Central memory CD8-positive, alpha-beta T cell (primary cell): ENCODE measurements at regions not wholly inside any gene's neighbourhood (a gene's known extent, or its start where the extent isn't known, plus 50 kb on each side); places are given as distances from the start of the nearest gene placed in this dataset.
"Not testable (repeated sequence)": the region's sequence is repeated elsewhere in the genome, so short reads cannot be mapped to it uniquely, and the experiment has no call there.

Experiments
- ATAC-seq: fragments of 150-1000 bp; cut with Tn5 transposase; replicated peaks from 2 replicates; pipeline ENCODE4 v1.10.0; 2022; ENCODE audit warnings: mild to moderate bottlenecking, moderate FRiP score, moderate number of reproducible peaks; ENCODE audit not compliant: poor library complexity, severe bottlenecking; ENCODE audit errors: extremely low read depth
- DNase-seq, 2 donors: peaks; one replicate each; pipeline ENCODE4 v3.0.0; 2021; ENCODE audit warnings: low spot score in 2 of 2
- H3K27ac Mint-ChIP-seq: one replicate; pipeline ENCODE4 v1.8.0; 2022; ENCODE audit warnings: low read depth, mild to moderate bottlenecking, moderate library complexity, mixed read lengths
- H3K27me3 Mint-ChIP-seq: one replicate; pipeline ENCODE4 v1.8.0; 2022; ENCODE audit warnings: mixed read lengths
- H3K36me3 Mint-ChIP-seq: one replicate; pipeline ENCODE4 v1.8.0; 2022; ENCODE audit warnings: mild to moderate bottlenecking, moderate library complexity, mixed read lengths; ENCODE audit not compliant: insufficient read depth
- H3K4me1 Mint-ChIP-seq: one replicate; pipeline ENCODE4 v1.8.0; 2022; ENCODE audit warnings: mixed read lengths
- H3K4me3 Mint-ChIP-seq: one replicate; pipeline ENCODE4 v1.8.0; 2022; ENCODE audit warnings: mild to moderate bottlenecking, moderate library complexity, mixed read lengths
- H3K9me3 Mint-ChIP-seq: one replicate; pipeline ENCODE4 v1.8.0; 2022; ENCODE audit warnings: mixed read lengths

GRCh38 chr5:23451156-23451555 lies 56.3 kb upstream of the PRDM9 start:
- Mint-ChIP-seq H3K4me3 (no peak overlapping the region), H3K36me3 (no peaks in the 10 kb centered on the region), H3K9me3 (peaks cover 15% of the 10 kb centered on the region), H3K27me3 (no peaks in the 10 kb centered on the region), H3K27ac (no peak overlapping the region), H3K4me1 (no peaks in the 10 kb centered on the region)
- ATAC-seq (no peak), DNase-seq (no peak)

- Mint-ChIP-seq H3K9me3 (peaks cover 11% of the 10 kb centered on the region), H3K4me3 (no peak overlapping the region), H3K4me1 (no peaks in the 10 kb centered on the region), H3K27ac (no peak overlapping the region), H3K27me3 (no peaks in the 10 kb centered on the region), H3K36me3 (no peaks in the 10 kb centered on the region)
- no peak for ATAC-seq
- no peak for DNase-seq
Observed at GRCh38 chr5:23450187-23450586, 57.2 kb upstream of the PRDM9 start.

GRCh38 chr5:23448627-23449026 lies 58.8 kb upstream of the PRDM9 start:
- no peaks in the 10 kb centered on the region for H3K27me3 Mint-ChIP-seq
- H3K27ac Mint-ChIP-seq: no peak overlapping the region
- peaks cover 17% of the 10 kb centered on the region for H3K9me3 Mint-ChIP-seq
- DNase-seq: no peak
- H3K4me1 Mint-ChIP-seq: no peaks in the 10 kb centered on the region
- no peak overlapping the region for H3K4me3 Mint-ChIP-seq
- ATAC-seq: no peak
- no peaks in the 10 kb centered on the region for H3K36me3 Mint-ChIP-seq

- no peak for ATAC-seq
- no peak for DNase-seq
- Mint-ChIP-seq H3K4me1 (no peaks in the 10 kb centered on the region), H3K9me3 (peaks cover 8% of the 10 kb centered on the region), H3K27ac (no peak overlapping the region), H3K4me3 (no peak overlapping the region), H3K27me3 (no peaks in the 10 kb centered on the region), H3K36me3 (no peaks in the 10 kb centered on the region)
Observed at GRCh38 chr5:23446424-23446823, 61.0 kb upstream of the PRDM9 start.

GRCh38 chr5:23445573-23445972 lies 61.8 kb upstream of the PRDM9 start:
- peaks cover 11% of the 10 kb centered on the region for H3K9me3 Mint-ChIP-seq
- ATAC-seq (no peak), DNase-seq (no peak)
- no peak overlapping the region for H3K27ac Mint-ChIP-seq
- no peaks in the 10 kb centered on the region for H3K4me1 Mint-ChIP-seq
- H3K27me3 Mint-ChIP-seq: no peaks in the 10 kb centered on the region
- no peak overlapping the region for H3K4me3 Mint-ChIP-seq
- H3K36me3 Mint-ChIP-seq: no peaks in the 10 kb centered on the region

GRCh38 chr5:23440703-23441102 lies 66.7 kb upstream of the PRDM9 start:
- H3K36me3 Mint-ChIP-seq: no peaks in the 10 kb centered on the region
- ATAC-seq (no peak), DNase-seq (no peak)
- H3K27me3 Mint-ChIP-seq: no peaks in the 10 kb centered on the region
- H3K27ac Mint-ChIP-seq: no peak overlapping the region
- H3K4me3 Mint-ChIP-seq: no peak overlapping the region
- H3K9me3 Mint-ChIP-seq: peaks cover 11% of the 10 kb centered on the region
- H3K4me1 Mint-ChIP-seq: no peaks in the 10 kb centered on the region

GRCh38 chr5:23437011-23437410 lies 70.4 kb upstream of the PRDM9 start:
- Mint-ChIP-seq H3K4me1 (no peaks in the 10 kb centered on the region), H3K27me3 (no peaks in the 10 kb centered on the region)
- ATAC-seq: no peak

GRCh38 chr5:23433534-23434315 lies 73.7 kb upstream of the PRDM9 start:
- Mint-ChIP-seq H3K9me3 (no peaks in the 10 kb centered on the region), H3K27me3 (no peaks in the 10 kb centered on the region), H3K4me1 (no peaks in the 10 kb centered on the region), H3K36me3 (no peaks in the 10 kb centered on the region), H3K27ac (no peak overlapping the region), H3K4me3 (no peak overlapping the region)
- ATAC-seq: no peak
- DNase-seq: no peak

More at GRCh38 chr5:23437011-23437410, 70.4 kb upstream of the PRDM9 start:
- Mint-ChIP-seq H3K9me3 (peaks cover 5% of the 10 kb centered on the region), H3K36me3 (no peaks in the 10 kb centered on the region), H3K27ac (no peak overlapping the region), H3K4me3 (no peak overlapping the region)
- no peak for DNase-seq

- H3K36me3 Mint-ChIP-seq: no peaks in the 10 kb centered on the region
- no peaks in the 10 kb centered on the region for H3K27me3 Mint-ChIP-seq
- no peaks in the 10 kb centered on the region for H3K4me1 Mint-ChIP-seq
- no peak overlapping the region for H3K4me3 Mint-ChIP-seq
- DNase-seq: no peak
- H3K9me3 Mint-ChIP-seq: peaks cover 9% of the 10 kb centered on the region
- ATAC-seq: no peak
- no peak overlapping the region for H3K27ac Mint-ChIP-seq
Observed at GRCh38 chr5:23428705-23429104, 78.7 kb upstream of the PRDM9 start.

GRCh38 chr5:23420214-23420613 lies 87.2 kb upstream of the PRDM9 start:
- H3K27ac Mint-ChIP-seq, DNase-seq, H3K4me1 Mint-ChIP-seq, H3K27me3 Mint-ChIP-seq, ATAC-seq, H3K4me3 Mint-ChIP-seq, H3K36me3 Mint-ChIP-seq: not testable (repeated sequence)
- H3K9me3 Mint-ChIP-seq: peaks cover 27% of the 10 kb centered on the region

- DNase-seq (no peak), ATAC-seq (no peak)
- Mint-ChIP-seq H3K27me3 (no peaks in the 10 kb centered on the region), H3K9me3 (peaks cover 27% of the 10 kb centered on the region), H3K4me3 (no peak overlapping the region), H3K36me3 (no peaks in the 10 kb centered on the region), H3K27ac (no peak overlapping the region), H3K4me1 (no peaks in the 10 kb centered on the region)
Observed at GRCh38 chr5:23419115-23419514, 88.3 kb upstream of the PRDM9 start.

- Mint-ChIP-seq H3K4me3 (no peak overlapping the region), H3K36me3 (no peaks in the 10 kb centered on the region), H3K9me3 (peaks cover 26% of the 10 kb centered on the region), H3K27me3 (no peaks in the 10 kb centered on the region), H3K4me1 (no peaks in the 10 kb centered on the region), H3K27ac (no peak overlapping the region)
- DNase-seq (no peak), ATAC-seq (no peak)
Observed at GRCh38 chr5:23412515-23412914, 94.9 kb upstream of the PRDM9 start.

- Mint-ChIP-seq H3K4me3 (no peak overlapping the region), H3K27ac (no peak overlapping the region), H3K4me1 (no peaks in the 10 kb centered on the region), H3K36me3 (no peaks in the 10 kb centered on the region), H3K9me3 (peaks cover 29% of the 10 kb centered on the region), H3K27me3 (no peaks in the 10 kb centered on the region)
- DNase-seq: no peak
- ATAC-seq: no peak
Observed at GRCh38 chr5:23411994-23412393, 95.4 kb upstream of the PRDM9 start.
